OCI-LY3 (cell line): ENCODE measurements at regions not wholly inside any gene's neighbourhood (a gene's known extent, or its start where the extent isn't known, plus 50 kb on each side); places are given as distances from the start of the nearest gene placed in this dataset.

ENCODE experiments used
- H2AFZ ChIP-seq: fragments of 200-600, 300-600 bp; shearing (Covaris generic); 2 replicates; pipeline ENCODE4 v1.6.0; 2014; ENCODE audit warnings: antibody characterized with exemption, low read depth, low read length
- H3K27ac ChIP-seq: fragments of 200-600, 300-600 bp; sonication (generic); 2 replicates; pipeline ENCODE4 v1.5.1; 2014; ENCODE audit warnings: mild to moderate bottlenecking, low read length, moderate library complexity, mixed read lengths
- H3K27me3 ChIP-seq: fragments of 200-600, 300-600 bp; sonication (generic); 2 replicates; pipeline ENCODE4 v1.6.1; 2014; ENCODE audit warnings: low read depth, low read length, mixed read lengths
- H3K36me3 ChIP-seq: fragments of 200-600, 300-600 bp; sonication (generic); replicated peaks from 2 replicates; pipeline ENCODE3; 2014; ENCODE audit warnings: low read depth, low read length, mixed read lengths
- H3K4me1 ChIP-seq: fragments of 300-600, 200-600 bp; sonication (generic); 2 replicates; pipeline ENCODE4 v1.6.1; 2014; ENCODE audit warnings: low read length, mixed read lengths
- H3K4me2 ChIP-seq: fragments of 200-600, 300-600 bp; sonication (generic); 2 replicates; pipeline ENCODE4 v1.6.1; 2014; ENCODE audit warnings: low read length, mixed read lengths
- H3K4me3 ChIP-seq: fragments of 300-600, 200-600 bp; sonication (generic); 2 replicates; pipeline ENCODE4 v1.5.1; 2014; ENCODE audit warnings: antibody characterized with exemption, mild to moderate bottlenecking, low read length, moderate library complexity
- H3K79me2 ChIP-seq: fragments of 300-600, 200-600 bp; shearing (Covaris generic); 2 replicates; pipeline ENCODE4 v1.6.1; 2014; ENCODE audit warnings: mild to moderate bottlenecking, low read length, mixed read lengths
- H3K9ac ChIP-seq: fragments of 300-600, 200-600 bp; shearing (Covaris generic); 2 replicates; pipeline ENCODE4 v1.6.0; 2014; ENCODE audit warnings: mild to moderate bottlenecking, low read length, moderate library complexity
- H3K9me3 ChIP-seq: fragments of 200-600, 300-600 bp; shearing (Covaris generic); 2 replicates; pipeline ENCODE4 v1.6.1; 2014; ENCODE audit warnings: low read length, mixed read lengths; ENCODE audit not compliant: insufficient read depth
- H4K20me1 ChIP-seq: fragments of 200-600, 300-600 bp; sonication (generic); 2 replicates; pipeline ENCODE4 v1.6.1; 2016; ENCODE audit warnings: low read length, mixed read lengths; ENCODE audit not compliant: insufficient read depth
- EZH2phosphoT487 ChIP-seq: fragments of 200-600 bp; shearing (Covaris generic); IDR thresholded peaks from 2 replicates; pipeline ENCODE4 v1.6.1; 2018; ENCODE audit warnings: antibody characterized with exemption, mixed run types, low read depth
- TF ChIP-seq, protein P1 (sequence below): fragments of 200-600, 300-600 bp; sonication (generic); IDR thresholded peaks from 2 replicates; pipeline ENCODE4 v1.5.1; 2014; ENCODE audit warnings: antibody characterized with exemption, low read length, low read depth

DNA sequence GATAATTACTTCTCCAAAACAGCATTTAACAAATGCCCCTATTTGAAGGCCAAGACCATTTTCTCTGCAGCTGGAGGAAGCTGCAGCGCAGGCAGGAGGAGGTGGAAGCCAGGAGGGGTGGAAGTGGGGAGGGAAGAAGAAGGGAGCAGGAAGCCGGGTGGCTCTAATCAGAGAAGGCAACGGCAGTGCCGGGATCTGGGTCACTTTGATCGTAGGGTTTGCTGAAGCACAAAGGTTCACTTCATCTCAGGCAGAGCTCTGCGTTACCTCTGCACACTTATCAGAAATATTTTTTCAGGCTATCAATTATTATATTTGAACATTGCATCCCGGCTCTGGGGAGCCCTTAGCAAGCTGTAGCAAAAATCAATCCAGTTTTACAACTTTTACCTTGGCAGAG, 315.8 kb upstream of the POU3F3 start:
- no peaks in the 10 kb centered on the region for H3K36me3 ChIP-seq
- H3K27me3 ChIP-seq, result no peaks in the 10 kb centered on the region
- H2AFZ ChIP-seq, result no peak overlapping the region
- no peak overlapping the region for H3K4me3 ChIP-seq
- H3K9ac ChIP-seq, result no peak overlapping the region
- TF ChIP-seq, protein P1, sequence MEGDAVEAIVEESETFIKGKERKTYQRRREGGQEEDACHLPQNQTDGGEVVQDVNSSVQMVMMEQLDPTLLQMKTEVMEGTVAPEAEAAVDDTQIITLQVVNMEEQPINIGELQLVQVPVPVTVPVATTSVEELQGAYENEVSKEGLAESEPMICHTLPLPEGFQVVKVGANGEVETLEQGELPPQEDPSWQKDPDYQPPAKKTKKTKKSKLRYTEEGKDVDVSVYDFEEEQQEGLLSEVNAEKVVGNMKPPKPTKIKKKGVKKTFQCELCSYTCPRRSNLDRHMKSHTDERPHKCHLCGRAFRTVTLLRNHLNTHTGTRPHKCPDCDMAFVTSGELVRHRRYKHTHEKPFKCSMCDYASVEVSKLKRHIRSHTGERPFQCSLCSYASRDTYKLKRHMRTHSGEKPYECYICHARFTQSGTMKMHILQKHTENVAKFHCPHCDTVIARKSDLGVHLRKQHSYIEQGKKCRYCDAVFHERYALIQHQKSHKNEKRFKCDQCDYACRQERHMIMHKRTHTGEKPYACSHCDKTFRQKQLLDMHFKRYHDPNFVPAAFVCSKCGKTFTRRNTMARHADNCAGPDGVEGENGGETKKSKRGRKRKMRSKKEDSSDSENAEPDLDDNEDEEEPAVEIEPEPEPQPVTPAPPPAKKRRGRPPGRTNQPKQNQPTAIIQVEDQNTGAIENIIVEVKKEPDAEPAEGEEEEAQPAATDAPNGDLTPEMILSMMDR, result no peak
- TF ChIP-seq EZH2phosphoT487, result no peak
- no peaks in the 10 kb centered on the region; the same call in 1 of the 2 replicates for H3K4me1 ChIP-seq
- H3K9me3 ChIP-seq, result no peaks in the 10 kb centered on the region
- no peak overlapping the region for H3K27ac ChIP-seq
- H3K4me2 ChIP-seq, result no peak overlapping the region
- no peaks in the 10 kb centered on the region for H3K79me2 ChIP-seq
- H4K20me1 ChIP-seq, result no peaks in the 10 kb centered on the region

DNA sequence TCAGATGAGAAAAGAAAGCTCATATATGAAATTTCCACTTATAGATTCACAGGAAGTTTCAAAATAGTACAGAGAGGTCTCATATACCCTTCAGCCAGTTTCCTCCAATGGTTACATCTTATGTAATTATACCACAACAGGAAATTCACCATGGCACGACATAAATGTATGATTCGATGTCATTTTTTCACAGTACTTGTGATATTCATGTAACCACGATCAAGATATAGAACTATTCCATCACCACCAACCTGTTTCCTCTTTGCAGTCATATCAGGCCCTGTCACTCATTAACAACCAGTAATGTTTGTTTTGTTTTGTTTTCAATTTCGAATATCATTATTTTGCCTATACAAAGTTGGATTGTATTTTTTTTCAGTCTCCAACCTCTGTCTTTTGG, 314.3 kb upstream of the POU3F3 start:
- no peaks in the 10 kb centered on the region for H4K20me1 ChIP-seq
- H3K27me3 ChIP-seq, result no peaks in the 10 kb centered on the region
- H3K36me3 ChIP-seq, result no peaks in the 10 kb centered on the region
- no peak overlapping the region for H3K4me3 ChIP-seq
- no peak for TF ChIP-seq EZH2phosphoT487
- TF ChIP-seq, protein P1, result no peak
- no peaks in the 10 kb centered on the region; the same call in 1 of the 2 replicates for H3K4me1 ChIP-seq
- no peak overlapping the region for H3K27ac ChIP-seq
- H3K9me3 ChIP-seq, result no peaks in the 10 kb centered on the region
- no peak overlapping the region for H3K9ac ChIP-seq
- no peak overlapping the region for H2AFZ ChIP-seq
- no peak overlapping the region for H3K4me2 ChIP-seq
- no peaks in the 10 kb centered on the region for H3K79me2 ChIP-seq

DNA sequence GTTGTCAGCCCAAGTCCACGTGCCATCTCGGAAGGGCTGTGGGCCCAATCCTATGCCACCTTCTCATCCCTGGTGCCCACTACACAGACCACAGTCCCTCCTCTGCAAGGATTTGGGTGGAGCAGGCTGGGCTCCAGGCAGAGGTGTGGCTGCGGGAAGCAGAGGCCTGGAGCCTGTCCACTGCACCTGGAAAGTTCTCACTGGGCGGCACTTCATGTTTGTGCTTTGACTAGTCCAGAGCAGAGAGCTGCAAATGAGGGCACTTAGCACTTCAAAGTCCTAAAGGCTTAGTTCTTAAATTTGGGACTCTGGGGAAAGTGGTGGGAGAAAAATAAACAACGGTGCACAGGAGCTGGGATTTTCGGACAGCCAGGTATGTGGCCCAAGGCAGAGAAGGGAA, 308.9 kb upstream of the POU3F3 start:
- H3K4me2 ChIP-seq, result no peak overlapping the region
- no peak for TF ChIP-seq EZH2phosphoT487
- TF ChIP-seq, protein P1, result no peak
- H2AFZ ChIP-seq, result no peak overlapping the region
- H3K4me3 ChIP-seq, result no peak overlapping the region
- no peaks in the 10 kb centered on the region for H3K36me3 ChIP-seq
- H3K79me2 ChIP-seq, result no peaks in the 10 kb centered on the region
- H4K20me1 ChIP-seq, result no peaks in the 10 kb centered on the region
- no peak overlapping the region for H3K27ac ChIP-seq
- no peaks in the 10 kb centered on the region for H3K9me3 ChIP-seq
- 0 out of 2 replicates have a peak, but pooled peaks cover 4% of the 10 kb centered on the region for H3K27me3 ChIP-seq
- no peaks in the 10 kb centered on the region for H3K4me1 ChIP-seq
- H3K9ac ChIP-seq, result no peak overlapping the region

DNA sequence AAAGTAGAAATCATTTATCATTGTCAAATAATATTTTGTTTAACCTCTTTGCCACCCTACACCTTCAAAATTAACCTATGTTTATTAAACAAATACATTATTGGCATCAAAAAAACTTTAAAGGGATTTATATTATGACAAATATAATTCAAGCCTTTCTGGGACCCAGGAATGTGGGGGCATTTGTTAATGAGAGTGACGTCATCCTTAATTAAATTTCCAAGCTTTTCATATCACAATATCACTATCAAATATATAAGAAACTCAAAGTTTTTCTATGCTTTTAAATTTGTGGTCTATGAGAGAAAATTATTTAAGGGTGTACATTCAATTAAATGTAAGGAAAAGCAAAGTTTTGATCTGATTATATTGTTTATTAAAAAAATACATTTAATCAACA, 307.4 kb upstream of the POU3F3 start:
- H2AFZ ChIP-seq, result no peak overlapping the region
- H4K20me1 ChIP-seq, result no peaks in the 10 kb centered on the region
- H3K4me1 ChIP-seq, result no peaks in the 10 kb centered on the region
- no peaks in the 10 kb centered on the region for H3K79me2 ChIP-seq
- H3K36me3 ChIP-seq, result no peaks in the 10 kb centered on the region
- 0 out of 2 replicates have a peak, but pooled peaks cover 4% of the 10 kb centered on the region for H3K27me3 ChIP-seq
- H3K27ac ChIP-seq, result no peak overlapping the region
- no peak overlapping the region for H3K4me3 ChIP-seq
- H3K9ac ChIP-seq, result no peak overlapping the region
- H3K4me2 ChIP-seq, result no peak overlapping the region
- TF ChIP-seq EZH2phosphoT487, result no peak
- TF ChIP-seq, protein P1, result no peak
- H3K9me3 ChIP-seq, result no peaks in the 10 kb centered on the region
